CD4-positive, alpha-beta T cell (primary cell): ENCODE measurements at regions not wholly inside any gene's neighbourhood (a gene's known extent, or its start where the extent isn't known, plus 50 kb on each side); places are given as distances from the start of the nearest gene placed in this dataset.

ENCODE experiments used
- ATAC-seq: fragments of 200-7000 bp; cut with Tn5 transposase; one replicate; pipeline ENCODE4 v1.10.0; 2022; ENCODE audit warnings: mild to moderate bottlenecking; ENCODE audit not compliant: poor library complexity
- CTCF ChIA-PET: fragments of 350-600 bp; sonication (Branson Sonifier 250); formaldehyde crosslinking; loops from one replicate; lab custom pipeline; 2021; ENCODE audit warnings: antibody characterized with exemption, inconsistent platforms; lab: Charles Lee
- POLR2A ChIA-PET: fragments of 350-600 bp; sonication (Branson Sonifier 250); formaldehyde crosslinking; loops from one replicate; lab custom pipeline; 2021; ENCODE audit warnings: antibody characterized with exemption, inconsistent platforms; lab: Charles Lee
- DNase-seq, 14 experiments: peaks; one replicate each; pipeline ENCODE4 v3.0.0-alpha.2; 2013 to 2020; ENCODE audit warnings: mixed read lengths in 2 of 14
- H3K27ac ChIP-seq, 2 donors: one replicate each; pipeline versions ENCODE4 v1.5.1 to v1.7.0; 2013; ENCODE audit warnings: low read length in 2 of 2, low read depth in 1 of 2, mild to moderate bottlenecking in 1 of 2
- H3K27me3 ChIP-seq, 2 experiments: 1 replicate in 1 of 2; 2 replicates in 1 of 2; pipeline versions ENCODE4 v1.6.1 to v1.7.0; 2013; ENCODE audit warnings: low read length in 2 of 2, control low read depth in 1 of 2, mild to moderate bottlenecking in 1 of 2, moderate library complexity in 1 of 2; ENCODE audit not compliant: insufficient read depth in 2 of 2, control insufficient read depth in 1 of 2
- H3K36me3 ChIP-seq: one replicate; pipeline ENCODE4 v1.6.1; 2013; ENCODE audit warnings: low read length, control low read depth; ENCODE audit not compliant: insufficient read depth
- H3K4me1 ChIP-seq: one replicate; pipeline ENCODE4 v1.6.1; 2013; ENCODE audit warnings: low read length, control low read depth; ENCODE audit not compliant: insufficient read depth
- H3K4me3 ChIP-seq: one replicate; pipeline ENCODE4 v1.5.1; 2013; ENCODE audit warnings: mild to moderate bottlenecking, low read length, moderate library complexity
- H3K9me3 ChIP-seq, 2 experiments: 1 replicate in 1 of 2; 2 replicates in 1 of 2; pipeline versions ENCODE4 v1.6.1 to v1.7.0; 2013; ENCODE audit warnings: low read length in 2 of 2, mild to moderate bottlenecking in 2 of 2, control low read depth in 1 of 2, moderate library complexity in 1 of 2; ENCODE audit not compliant: control insufficient read depth in 1 of 2, insufficient read depth in 1 of 2
- H3K27ac Mint-ChIP-seq: one replicate; pipeline ENCODE4 v1.8.0; 2020; ENCODE audit warnings: mixed read lengths
- H3K27me3 Mint-ChIP-seq: one replicate; pipeline ENCODE4 v1.8.0; 2021; ENCODE audit warnings: mixed read lengths
- H3K36me3 Mint-ChIP-seq: one replicate; pipeline ENCODE4 v1.8.0; 2021; ENCODE audit warnings: low read depth, mixed read lengths
- H3K4me1 Mint-ChIP-seq: one replicate; pipeline ENCODE4 v1.8.0; 2021; ENCODE audit warnings: low read depth, mixed read lengths
- H3K4me3 Mint-ChIP-seq: one replicate; pipeline ENCODE4 v1.8.0; 2020; ENCODE audit warnings: mild to moderate bottlenecking, mixed read lengths
- H3K9me3 Mint-ChIP-seq: one replicate; pipeline ENCODE4 v1.8.0; 2020; ENCODE audit warnings: mixed read lengths
- intact Hi-C, 2 experiments: fragments of 100-400 bp; cut with DNase I in 1 of 2; cut with micrococcal nuclease in 1 of 2; formaldehyde crosslinking; loops; one replicate each; pipeline versions ENCODE4 v1.15.1 to v1.9.0; 2023 to 2025; cut with DNase I, micrococcal nuclease
- TF ChIP-seq, protein P1 (sequence below): fragments of 200-600 bp; IDR thresholded peaks from one replicate; pipeline ENCODE4 v1.8.0; 2022; ENCODE audit warnings: antibody characterized with exemption, mild to moderate bottlenecking

GRCh38 chr7:112654322-112655216, 135.6 kb downstream of the TMEM168 start:
- H3K36me3 Mint-ChIP-seq = no peaks in the 10 kb centered on the region
- peaks cover 1% of the 10 kb centered on the region for H3K9me3 Mint-ChIP-seq
- Histone ChIP-seq H3K9me3 (no peaks in the 10 kb centered on the region), H3K36me3 (no peaks in the 10 kb centered on the region), H3K4me1 (no peaks in the 10 kb centered on the region), H3K27me3 (no peaks in the 10 kb centered on the region), H3K4me3 (no peak overlapping the region), H3K27ac (no peak overlapping the region)
- ChIA-PET CTCF (no interaction called here), POLR2A (no interaction called here)
- intact Hi-C loops = no loop called here
- H3K27me3 Mint-ChIP-seq = no peaks in the 10 kb centered on the region
- no peak overlapping the region for H3K4me3 Mint-ChIP-seq
- H3K27ac Mint-ChIP-seq = no peak overlapping the region
- TF ChIP-seq, protein P1, sequence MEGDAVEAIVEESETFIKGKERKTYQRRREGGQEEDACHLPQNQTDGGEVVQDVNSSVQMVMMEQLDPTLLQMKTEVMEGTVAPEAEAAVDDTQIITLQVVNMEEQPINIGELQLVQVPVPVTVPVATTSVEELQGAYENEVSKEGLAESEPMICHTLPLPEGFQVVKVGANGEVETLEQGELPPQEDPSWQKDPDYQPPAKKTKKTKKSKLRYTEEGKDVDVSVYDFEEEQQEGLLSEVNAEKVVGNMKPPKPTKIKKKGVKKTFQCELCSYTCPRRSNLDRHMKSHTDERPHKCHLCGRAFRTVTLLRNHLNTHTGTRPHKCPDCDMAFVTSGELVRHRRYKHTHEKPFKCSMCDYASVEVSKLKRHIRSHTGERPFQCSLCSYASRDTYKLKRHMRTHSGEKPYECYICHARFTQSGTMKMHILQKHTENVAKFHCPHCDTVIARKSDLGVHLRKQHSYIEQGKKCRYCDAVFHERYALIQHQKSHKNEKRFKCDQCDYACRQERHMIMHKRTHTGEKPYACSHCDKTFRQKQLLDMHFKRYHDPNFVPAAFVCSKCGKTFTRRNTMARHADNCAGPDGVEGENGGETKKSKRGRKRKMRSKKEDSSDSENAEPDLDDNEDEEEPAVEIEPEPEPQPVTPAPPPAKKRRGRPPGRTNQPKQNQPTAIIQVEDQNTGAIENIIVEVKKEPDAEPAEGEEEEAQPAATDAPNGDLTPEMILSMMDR = no peak
- DNase-seq = no peak
- ATAC-seq = no peak
- no peaks in the 10 kb centered on the region for H3K4me1 Mint-ChIP-seq

GRCh38 chr7:112665709-112666108, 124.5 kb downstream of the TMEM168 start:
- TF ChIP-seq, protein P1 = no peak
- DNase-seq (no peak), ATAC-seq (no peak)
- Mint-ChIP-seq H3K4me3 (no peak overlapping the region), H3K27me3 (peaks cover 19% of the 10 kb centered on the region), H3K4me1 (no peaks in the 10 kb centered on the region), H3K9me3 (peaks cover 2% of the 10 kb centered on the region), H3K27ac (no peak overlapping the region), H3K36me3 (no peaks in the 10 kb centered on the region)
- ChIA-PET POLR2A (no interaction called here), CTCF (no interaction called here)
- H3K27me3 ChIP-seq = no peaks in the 10 kb centered on the region
- H3K4me3 ChIP-seq = no peak overlapping the region
- H3K27ac ChIP-seq = no peak overlapping the region
- no peaks in the 10 kb centered on the region for H3K9me3 ChIP-seq
- no peaks in the 10 kb centered on the region for H3K36me3 ChIP-seq
- intact Hi-C loops = no loop called here
- no peaks in the 10 kb centered on the region for H3K4me1 ChIP-seq

- Histone ChIP-seq H3K27me3 (no peaks in the 10 kb centered on the region), H3K27ac (no peak overlapping the region), H3K36me3 (no peaks in the 10 kb centered on the region), H3K4me1 (no peaks in the 10 kb centered on the region), H3K4me3 (no peak overlapping the region), H3K9me3 (no peaks in the 10 kb centered on the region)
- ATAC-seq = no peak
- ChIA-PET CTCF (no interaction called here), POLR2A (no interaction called here)
- no peak for DNase-seq
- no peak overlapping the region for H3K4me3 Mint-ChIP-seq
- peaks cover 19% of the 10 kb centered on the region for H3K27me3 Mint-ChIP-seq
- H3K27ac Mint-ChIP-seq = no peak overlapping the region
- H3K9me3 Mint-ChIP-seq = no peaks in the 10 kb centered on the region
- H3K36me3 Mint-ChIP-seq = no peaks in the 10 kb centered on the region
- no peaks in the 10 kb centered on the region for H3K4me1 Mint-ChIP-seq
- intact Hi-C loops = no loop called here
- TF ChIP-seq, protein P1 = no peak
Measured at GRCh38 chr7:112668561-112668960, 121.6 kb downstream of the TMEM168 start.
